Loucy (cell line): ENCODE measurements at regions not wholly inside any gene's neighbourhood (a gene's known extent, or its start where the extent isn't known, plus 50 kb on each side); places are given as distances from the start of the nearest gene placed in this dataset.

Experiments
- H2AFZ ChIP-seq: fragments of 200-600 bp; sonication (generic); 2 replicates; pipeline ENCODE4 v1.6.0; 2016; ENCODE audit warnings: antibody characterized with exemption, mild to moderate bottlenecking, low read length, moderate library complexity
- H3F3A ChIP-seq: fragments of 200-600 bp; 2 replicates; pipeline ENCODE4 v1.6.0; 2016; ENCODE audit warnings: antibody characterized with exemption, low read depth, mild to moderate bottlenecking
- H3K27me3 ChIP-seq: fragments of 200-600 bp; sonication (generic); 2 replicates; pipeline ENCODE4 v1.6.1; 2014; ENCODE audit warnings: low read length, mild to moderate bottlenecking; ENCODE audit not compliant: insufficient read depth, poor library complexity, severe bottlenecking
- H3K36me3 ChIP-seq: fragments of 200-600 bp; sonication (generic); 2 replicates; pipeline ENCODE4 v1.6.1; 2016; ENCODE audit warnings: low read length; ENCODE audit not compliant: insufficient read depth
- H3K4me1 ChIP-seq: fragments of 200-600 bp; sonication (generic); 2 replicates; pipeline ENCODE4 v1.5.1; 2014; ENCODE audit warnings: low read length, mild to moderate bottlenecking; ENCODE audit not compliant: insufficient read depth, poor library complexity, severe bottlenecking
- H3K4me2 ChIP-seq: fragments of 200-600 bp; sonication (generic); 2 replicates; pipeline ENCODE4 v1.6.0; 2014; ENCODE audit warnings: antibody characterized with exemption, low read length, low read depth, mild to moderate bottlenecking; ENCODE audit not compliant: poor library complexity, severe bottlenecking
- H3K4me3 ChIP-seq: fragments of 200-600 bp; sonication (generic); 2 replicates; pipeline ENCODE4 v1.5.1; 2014; ENCODE audit warnings: low read length, mild to moderate bottlenecking, mixed read lengths; ENCODE audit not compliant: poor library complexity, severe bottlenecking
- H3K79me2 ChIP-seq: fragments of 200-600 bp; sonication (generic); 2 replicates; pipeline ENCODE4 v1.6.1; 2014; ENCODE audit warnings: low read length; ENCODE audit not compliant: insufficient read depth
- H3K9ac ChIP-seq: fragments of 200-600 bp; sonication (generic); 2 replicates; pipeline ENCODE4 v1.6.0; 2014; ENCODE audit warnings: mild to moderate bottlenecking, low read depth, low read length, moderate library complexity; ENCODE audit not compliant: poor library complexity, severe bottlenecking
- H3K9me2 ChIP-seq: fragments of 200-600 bp; sonication (generic); replicated peaks from 2 replicates; pipeline ENCODE4 v1.6.1; 2016; ENCODE audit warnings: low read depth, low read length, mixed read lengths
- H3K9me3 ChIP-seq: fragments of 200-600 bp; sonication (generic); 2 replicates; pipeline ENCODE4 v1.6.1; 2014; ENCODE audit warnings: mild to moderate bottlenecking, antibody characterized with exemption, low read length, low read depth; ENCODE audit not compliant: insufficient read depth
- H4K20me1 ChIP-seq: fragments of 200-600 bp; sonication (generic); 2 replicates; pipeline ENCODE4 v1.6.0; 2014; ENCODE audit warnings: antibody characterized with exemption, low read length, mild to moderate bottlenecking; ENCODE audit not compliant: insufficient read depth, poor library complexity, severe bottlenecking
- CTCF ChIP-seq: fragments of 200-600 bp; sonication (generic); conservative IDR thresholded peaks from 2 replicates; pipeline ENCODE4 v1.5.1; 2014; ENCODE audit warnings: mild to moderate bottlenecking, antibody characterized with exemption, low read length
- EZH2phosphoT487 ChIP-seq: fragments of 200-600 bp; IDR thresholded peaks from 2 replicates; pipeline ENCODE4 v1.6.1; 2018; ENCODE audit warnings: antibody characterized with exemption, mild to moderate bottlenecking, moderate library complexity, borderline replicate concordance

- no peak for TF ChIP-seq EZH2phosphoT487
- no peaks in the 10 kb centered on the region for H3K79me2 ChIP-seq
- H3K9ac ChIP-seq = no peak overlapping the region
- H3K9me2 ChIP-seq = no peaks in the 10 kb centered on the region
- no peaks in the 10 kb centered on the region for H4K20me1 ChIP-seq
- no peaks in the 10 kb centered on the region for H3K4me1 ChIP-seq
- H3K4me2 ChIP-seq = no peak overlapping the region
- H3K9me3 ChIP-seq = no peaks in the 10 kb centered on the region
- no peaks in the 10 kb centered on the region for H3K27me3 ChIP-seq
- H2AFZ ChIP-seq = no peak overlapping the region
- H3K4me3 ChIP-seq = no peak overlapping the region
- no peaks in the 10 kb centered on the region for H3K36me3 ChIP-seq
- no peaks in the 10 kb centered on the region for H3F3A ChIP-seq
Measured at GRCh38 chr4:163590103-163590502, 95.6 kb downstream of the TMA16 start.

DNA sequence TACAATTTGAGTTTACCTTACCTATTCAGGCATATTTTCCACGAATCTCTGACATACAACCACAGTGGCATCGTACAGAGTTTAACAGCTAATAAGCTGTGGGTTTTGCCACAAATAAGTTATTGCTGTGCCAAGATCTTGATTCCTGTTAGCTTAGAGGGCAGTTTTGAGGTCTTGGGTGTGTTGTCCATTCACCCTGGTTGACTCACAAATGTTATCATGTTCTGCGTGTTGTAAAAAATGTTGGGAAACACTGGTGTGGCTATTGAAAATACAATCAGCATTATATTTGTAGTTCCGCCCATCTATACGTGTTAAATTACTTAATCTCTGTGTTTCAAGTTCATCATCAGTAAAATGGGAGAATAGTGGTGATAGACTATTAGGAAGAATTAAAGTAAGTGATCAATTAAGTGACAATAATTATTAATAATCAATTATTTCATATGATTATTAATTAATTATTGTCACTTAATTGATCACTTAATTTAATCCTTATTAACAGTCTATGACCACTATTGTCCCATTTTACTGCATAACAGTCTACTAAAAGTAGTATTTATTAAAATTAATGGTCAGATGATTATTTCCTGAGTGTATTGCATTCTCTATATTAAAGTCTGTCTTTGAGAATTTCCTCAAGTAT lies 96.3 kb downstream of the TMA16 start:
- H4K20me1 ChIP-seq = no peaks in the 10 kb centered on the region
- H2AFZ ChIP-seq = no peak overlapping the region
- H3K27me3 ChIP-seq = no peaks in the 10 kb centered on the region
- no peaks in the 10 kb centered on the region for H3K4me1 ChIP-seq
- TF ChIP-seq CTCF = no peak
- no peak for TF ChIP-seq EZH2phosphoT487
- no peak overlapping the region for H3K9ac ChIP-seq
- no peaks in the 10 kb centered on the region for H3K9me2 ChIP-seq
- H3F3A ChIP-seq = no peaks in the 10 kb centered on the region
- H3K36me3 ChIP-seq = no peaks in the 10 kb centered on the region
- H3K4me2 ChIP-seq = no peak overlapping the region
- H3K4me3 ChIP-seq = no peak overlapping the region
- no peaks in the 10 kb centered on the region for H3K9me3 ChIP-seq
- no peaks in the 10 kb centered on the region for H3K79me2 ChIP-seq

DNA sequence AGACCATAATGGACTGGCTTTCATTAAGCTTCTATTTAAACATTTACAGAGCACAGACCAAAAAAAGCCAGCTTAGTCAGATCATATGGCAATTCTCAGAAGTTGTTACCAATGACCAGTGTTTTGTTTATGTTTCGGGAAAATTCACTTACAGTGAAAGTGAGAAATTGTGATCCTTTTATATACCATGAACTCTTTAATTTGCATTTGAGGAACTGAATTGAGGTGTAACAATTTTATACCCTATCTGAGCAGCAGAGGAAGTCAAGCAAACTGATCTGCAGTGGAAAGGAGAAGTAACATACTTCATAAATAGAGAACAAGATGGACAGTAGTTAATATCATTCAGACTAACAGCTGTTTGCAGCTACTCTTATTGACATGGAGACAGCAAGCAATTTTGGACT lies 97.1 kb downstream of the TMA16 start:
- no peaks in the 10 kb centered on the region for H3F3A ChIP-seq
- H3K4me1 ChIP-seq = no peaks in the 10 kb centered on the region
- H3K79me2 ChIP-seq = no peaks in the 10 kb centered on the region
- no peak overlapping the region for H3K9ac ChIP-seq
- H3K4me3 ChIP-seq = no peak overlapping the region
- H3K9me3 ChIP-seq = no peaks in the 10 kb centered on the region
- H3K27me3 ChIP-seq = no peaks in the 10 kb centered on the region
- H3K4me2 ChIP-seq = no peak overlapping the region
- no peaks in the 10 kb centered on the region for H3K9me2 ChIP-seq
- no peaks in the 10 kb centered on the region for H4K20me1 ChIP-seq
- TF ChIP-seq EZH2phosphoT487 = no peak
- H3K36me3 ChIP-seq = no peaks in the 10 kb centered on the region
- no peak overlapping the region for H2AFZ ChIP-seq

DNA sequence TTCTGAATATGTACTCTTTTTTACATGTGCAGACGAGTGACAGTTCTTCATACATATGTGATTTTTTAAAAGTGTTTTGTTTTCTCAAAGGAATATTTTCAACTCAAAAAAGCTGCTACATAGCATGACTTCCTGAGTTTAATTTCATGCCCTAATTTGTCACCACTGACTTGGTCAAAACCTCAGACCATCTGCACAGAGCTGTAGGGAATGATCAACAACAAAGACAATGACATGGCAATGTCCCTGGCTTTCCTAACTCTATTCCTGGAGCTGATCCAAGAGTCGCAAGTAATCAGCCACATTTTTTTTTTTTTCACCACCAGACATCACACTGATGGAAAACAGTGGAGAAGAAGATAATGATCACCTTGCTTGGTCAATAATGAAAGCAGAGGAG lies 97.7 kb downstream of the TMA16 start:
- TF ChIP-seq CTCF (no peak), EZH2phosphoT487 (no peak)
- no peaks in the 10 kb centered on the region for H3K27me3 ChIP-seq
- H2AFZ ChIP-seq = no peak overlapping the region
- no peaks in the 10 kb centered on the region for H3F3A ChIP-seq
- H4K20me1 ChIP-seq = no peaks in the 10 kb centered on the region
- no peaks in the 10 kb centered on the region for H3K9me3 ChIP-seq
- H3K4me3 ChIP-seq = no peak overlapping the region
- no peak overlapping the region for H3K9ac ChIP-seq
- H3K4me1 ChIP-seq = no peaks in the 10 kb centered on the region
- H3K79me2 ChIP-seq = no peaks in the 10 kb centered on the region
- no peaks in the 10 kb centered on the region for H3K36me3 ChIP-seq
- no peaks in the 10 kb centered on the region for H3K9me2 ChIP-seq
- no peak overlapping the region for H3K4me2 ChIP-seq
